NCI-H82 treated with DMSO at 0.1 percent for 48 hours (cell line): ENCODE measurements at regions not wholly inside any gene's neighbourhood (a gene's known extent, or its start where the extent isn't known, plus 50 kb on each side); places are given as distances from the start of the nearest gene placed in this dataset.
A peak's percentile ranks its signal among the peaks of the same experiment; 100 is the strongest.

Experiments used
- DNase-seq: peaks from one replicate; lab custom pipeline; 2025; ENCODE audit not compliant: unreplicated experiment; lab: John Stamatoyannopoulos, UW

GRCh38 chr12:24424889-24425600 lies 475.6 kb upstream of the SOX5 start:
- peak; percentile 95 for DNase-seq

DNA sequence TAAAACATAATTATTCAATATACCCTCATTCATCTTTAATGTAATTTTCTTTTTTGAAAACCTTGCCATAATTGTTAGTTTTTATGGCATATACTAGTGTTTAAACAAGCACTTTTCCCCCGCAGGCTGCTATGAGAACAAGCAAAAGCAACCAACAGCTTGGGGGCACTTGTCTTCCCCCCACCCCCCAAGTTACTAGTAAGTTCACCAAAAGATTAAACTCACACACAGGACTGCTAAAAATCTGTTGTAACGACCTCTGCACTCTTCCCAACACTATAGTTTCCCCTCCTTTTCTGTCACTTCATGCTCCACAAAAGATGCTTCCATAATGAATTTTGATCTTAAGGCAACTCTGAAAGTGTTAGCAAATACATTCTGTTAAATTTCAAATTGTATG lies 474.9 kb upstream of the SOX5 start:
- peak; percentile 89 for DNase-seq

DNA sequence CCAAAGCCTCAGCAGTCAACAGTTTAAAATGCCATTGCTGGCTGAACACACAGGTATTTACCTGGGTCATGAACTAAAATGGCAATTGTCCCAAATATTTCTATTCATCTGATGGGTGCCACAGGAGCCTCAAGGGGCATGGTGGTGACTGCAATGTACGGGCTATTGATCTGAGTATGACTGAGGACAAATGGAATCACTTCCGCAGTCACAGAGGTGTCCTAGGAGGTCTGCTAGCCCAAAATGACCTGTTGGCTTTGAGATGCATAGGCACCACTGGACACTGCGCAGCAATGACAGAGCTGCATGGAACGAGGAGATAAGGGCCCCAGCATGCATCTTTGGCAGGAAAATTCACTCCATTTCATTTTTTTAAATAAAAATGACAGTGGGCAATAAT lies 474.1 kb upstream of the SOX5 start:
- DNase-seq, result no peak

DNA sequence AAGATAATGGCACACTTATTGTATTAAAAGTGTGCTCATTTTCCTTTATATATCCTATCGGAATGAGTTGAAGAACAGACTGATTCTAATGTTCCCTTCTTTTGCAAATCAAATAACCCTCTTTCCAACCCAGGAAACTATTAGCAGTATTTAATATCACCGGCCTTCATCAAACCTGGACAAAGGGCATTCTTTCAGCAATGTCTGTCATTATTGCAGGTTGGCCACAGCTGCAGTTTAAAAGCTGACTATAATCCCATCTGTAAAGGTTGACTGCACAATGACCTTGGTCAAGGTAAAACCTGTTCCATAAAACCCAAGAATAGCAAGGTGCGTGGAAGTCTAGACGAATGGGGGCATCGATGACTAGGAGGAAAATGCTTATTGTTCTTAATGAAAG lies 472.3 kb upstream of the SOX5 start:
- DNase-seq, result peak; percentile 57

DNA sequence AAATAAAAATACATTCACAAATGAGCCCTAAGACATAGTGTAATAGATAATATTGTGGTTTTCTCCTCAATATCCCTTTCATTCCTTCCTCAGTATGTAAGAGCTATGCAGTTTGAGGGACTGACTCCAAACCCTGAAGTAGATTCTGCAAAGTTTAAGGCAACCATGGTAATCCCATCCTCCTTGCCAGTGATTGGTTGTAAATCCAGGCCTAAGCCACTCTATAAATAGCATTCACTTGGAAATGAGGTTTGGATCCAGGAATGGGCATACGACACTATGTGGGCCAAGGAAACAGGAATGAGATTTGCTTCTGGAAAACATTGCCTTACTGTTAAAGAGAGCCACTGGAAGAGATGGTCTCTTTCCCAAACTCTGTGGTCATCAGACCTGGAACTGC lies 468.7 kb upstream of the SOX5 start:
- DNase-seq, result no peak

- DNase-seq, result no peak
Measured at GRCh38 chr12:24416423-24417109, 467.1 kb upstream of the SOX5 start.

DNA sequence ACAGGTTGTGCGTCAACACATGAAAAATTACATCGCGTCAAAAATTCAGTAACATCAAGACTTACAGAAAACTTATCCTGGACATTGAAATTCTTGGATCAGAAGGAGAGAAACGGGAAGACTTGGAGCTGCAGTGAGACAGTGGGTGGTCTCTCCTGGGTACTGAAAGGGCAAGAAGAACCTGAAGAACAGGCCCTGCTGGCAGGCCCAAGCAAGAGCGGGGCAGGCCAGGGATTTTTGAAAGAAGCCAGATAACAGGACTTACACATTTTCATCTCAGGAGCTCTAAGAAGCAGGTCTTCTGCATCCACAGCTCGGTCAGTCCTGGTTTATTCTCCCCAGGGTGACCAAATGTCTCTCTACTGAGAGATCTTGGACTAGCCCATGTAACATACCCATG lies 466.5 kb upstream of the SOX5 start:
- no peak for DNase-seq

- DNase-seq, result no peak
Measured at GRCh38 chr12:24414480-24414879, 465.0 kb upstream of the SOX5 start.

GRCh38 chr12:24411948-24412347 lies 462.5 kb upstream of the SOX5 start:
- DNase-seq, result no peak

DNA sequence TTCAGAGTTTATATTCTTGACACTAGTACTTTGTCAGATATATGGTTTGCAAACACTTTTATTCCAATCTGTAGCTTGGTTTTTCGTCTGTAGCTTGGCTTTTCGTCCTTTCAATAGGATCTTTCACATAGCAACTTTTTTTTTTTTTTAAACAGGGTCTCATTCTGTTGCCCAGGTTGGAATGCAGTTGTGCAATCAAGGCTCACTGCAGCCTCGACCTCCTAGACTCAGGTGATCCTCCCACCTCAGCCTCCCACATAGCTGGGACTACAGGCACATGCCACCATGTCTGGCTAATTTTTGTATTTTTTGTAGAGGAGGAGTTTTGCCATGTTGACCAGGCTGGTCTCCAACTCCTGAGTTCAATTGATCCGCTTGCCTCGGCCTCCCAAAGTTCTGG lies 460.4 kb upstream of the SOX5 start:
- DNase-seq, result no peak

DNA sequence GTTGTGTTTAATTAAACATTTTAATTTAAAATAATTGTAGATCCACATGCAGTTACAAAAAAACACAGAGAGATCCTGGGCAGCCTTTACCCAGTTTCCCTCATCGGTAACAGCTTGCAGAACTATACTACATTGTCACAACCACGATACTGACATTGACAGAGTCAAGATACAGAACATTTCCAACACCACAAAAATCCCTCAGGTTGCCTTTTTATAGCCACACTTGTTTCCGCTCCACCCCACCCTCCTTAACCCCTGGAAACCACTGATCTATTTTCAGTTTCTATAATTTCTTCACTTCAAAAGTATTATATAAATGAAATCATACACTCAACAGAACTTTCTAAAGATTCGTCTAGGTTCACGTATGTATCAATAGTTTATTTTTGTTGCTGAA lies 458.8 kb upstream of the SOX5 start:
- no peak for DNase-seq

- DNase-seq, result no peak
Measured at GRCh38 chr12:24407884-24408283, 458.4 kb upstream of the SOX5 start.

DNA sequence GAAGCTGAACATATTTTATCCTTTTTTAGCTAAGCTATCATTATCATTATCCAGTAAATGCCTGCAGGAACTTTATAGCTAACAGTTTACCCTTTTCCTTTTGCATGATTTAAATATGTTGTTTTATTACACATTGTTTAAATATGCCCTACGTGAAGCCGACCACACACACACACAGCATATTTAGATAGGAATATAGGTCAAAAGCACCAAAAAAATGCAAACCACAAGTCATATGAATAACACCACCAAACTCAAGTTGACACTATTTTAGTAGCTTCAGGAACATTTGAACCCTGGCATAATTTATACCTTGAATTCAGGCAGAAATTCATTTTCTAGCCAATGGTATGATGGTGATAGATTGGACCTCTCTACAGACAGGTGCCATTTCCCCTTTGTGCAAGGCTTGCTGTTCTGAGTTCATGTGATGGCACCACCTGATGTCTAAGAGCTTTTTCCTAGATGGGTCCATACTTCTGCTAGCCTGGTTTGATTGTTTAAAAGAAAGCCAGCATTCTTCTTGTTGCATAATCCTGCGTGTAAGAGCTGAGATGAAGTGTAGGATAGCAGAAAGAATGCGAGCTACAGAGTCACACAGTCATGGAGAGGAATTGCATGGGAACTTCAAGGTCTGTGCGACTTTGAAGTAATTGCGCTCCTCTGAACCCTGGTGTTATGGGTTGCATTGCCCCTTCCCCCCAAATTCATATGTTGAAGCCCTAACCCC lies 454.8 kb upstream of the SOX5 start:
- DNase-seq, result no peak

GRCh38 chr12:24400533-24400932 lies 451.1 kb upstream of the SOX5 start:
- DNase-seq, result no peak

DNA sequence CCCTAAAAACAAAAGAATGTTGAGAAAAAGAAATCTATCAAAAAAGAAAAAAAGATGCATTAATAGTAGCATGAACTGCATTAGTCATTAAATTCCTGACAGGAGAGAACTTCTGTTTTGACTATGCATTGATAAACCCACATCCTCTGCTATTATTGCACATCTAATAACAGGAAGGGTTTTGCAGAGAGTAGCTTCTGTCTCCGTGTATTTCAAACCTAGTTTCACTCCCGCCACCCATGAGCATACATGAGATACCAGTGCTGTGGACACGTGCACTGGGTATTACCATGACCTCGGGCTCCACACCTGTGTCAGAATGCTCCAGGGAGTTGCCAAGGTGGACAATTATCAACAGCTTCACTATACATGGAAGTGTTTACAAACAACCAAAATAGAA lies 449.1 kb upstream of the SOX5 start:
- no peak for DNase-seq

DNA sequence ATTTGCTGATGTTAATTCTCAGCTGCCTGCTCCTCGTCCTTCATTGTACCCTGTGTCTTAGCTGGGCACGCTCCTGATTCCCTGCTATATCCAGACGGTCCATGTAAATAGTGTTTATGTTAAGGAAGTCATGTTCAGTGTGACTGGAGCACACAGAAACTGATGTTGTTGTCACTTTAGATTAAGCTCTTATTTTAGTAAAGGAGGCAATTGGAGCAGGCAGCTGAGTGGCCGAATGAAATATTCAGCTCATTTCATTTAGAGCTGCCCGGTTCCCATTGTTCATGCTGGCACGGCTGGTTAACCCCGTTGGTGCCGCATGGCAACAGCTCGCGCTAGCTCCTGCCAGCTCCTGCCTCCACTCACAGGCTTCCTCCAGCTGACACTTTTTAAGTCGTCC lies 446.8 kb upstream of the SOX5 start:
- DNase-seq, result no peak

GRCh38 chr12:24394246-24394645 lies 444.8 kb upstream of the SOX5 start:
- DNase-seq, result no peak

DNA sequence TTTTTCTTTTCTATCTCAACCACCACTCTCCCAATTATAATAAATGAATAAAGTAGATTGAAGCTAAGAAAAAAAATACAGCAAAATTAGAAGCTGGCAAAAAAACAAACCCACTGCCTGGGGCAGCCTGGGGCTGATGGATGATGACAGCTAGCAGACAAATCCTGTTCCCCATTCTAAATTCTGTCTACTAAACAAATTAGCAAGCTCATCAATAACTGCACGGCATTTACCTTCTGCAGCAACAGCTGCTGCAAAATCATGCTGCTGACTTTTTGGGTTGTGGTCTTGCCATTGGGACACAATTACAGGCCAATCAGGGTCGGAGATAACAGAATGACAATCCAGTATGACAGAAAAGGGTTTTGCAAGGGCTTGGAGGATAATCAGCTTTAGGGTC lies 443.6 kb upstream of the SOX5 start:
- peak; percentile 99 for DNase-seq

GRCh38 chr12:24389394-24389793 lies 439.9 kb upstream of the SOX5 start:
- no peak for DNase-seq

DNA sequence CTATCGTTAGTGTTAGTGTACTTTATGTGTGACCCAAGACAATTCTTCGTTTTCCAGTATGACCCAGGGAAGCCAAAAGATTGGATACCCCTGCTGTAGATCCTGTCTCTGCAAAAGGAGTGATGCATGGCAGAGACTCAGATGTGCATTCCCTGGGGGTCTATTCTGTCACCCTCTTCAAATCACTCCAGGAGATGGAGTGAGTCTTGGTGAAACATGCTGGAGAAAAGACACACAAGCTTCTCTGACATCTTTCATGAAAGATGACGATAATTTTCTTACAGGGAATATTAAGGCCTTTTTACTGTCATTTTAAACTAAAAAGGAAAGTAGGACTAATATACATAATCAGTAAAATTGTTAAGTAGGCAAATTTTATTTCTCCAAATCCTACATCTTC lies 437.9 kb upstream of the SOX5 start:
- no peak for DNase-seq

- no peak for DNase-seq
Measured at GRCh38 chr12:24386836-24387235, 437.4 kb upstream of the SOX5 start.

- no peak for DNase-seq
Measured at GRCh38 chr12:24381790-24382189, 432.3 kb upstream of the SOX5 start.
